Trophoblast cell (in vitro differentiated cells and primary cell): ENCODE measurements at regions not wholly inside any gene's neighbourhood (a gene's known extent, or its start where the extent isn't known, plus 50 kb on each side); places are given as distances from the start of the nearest gene placed in this dataset.
A peak's percentile ranks its signal among the peaks of the same experiment; 100 is the strongest.

ENCODE experiments used
- DNase-seq, 2 donors: peaks; one replicate each; pipeline ENCODE4 v3.0.0-alpha.2; 2016
- H2AFZ ChIP-seq: 2 replicates; pipeline ENCODE4 v1.6.1; 2013; ENCODE audit warnings: low read length, moderate library complexity, mild to moderate bottlenecking; ENCODE audit not compliant: insufficient read depth, poor library complexity
- H2AK5ac ChIP-seq: 2 replicates; pipeline ENCODE4 v1.6.1; 2013; ENCODE audit warnings: mild to moderate bottlenecking, low read length
- H2BK120ac ChIP-seq: 2 replicates; pipeline ENCODE4 v1.6.1; 2013; ENCODE audit warnings: low read length, mild to moderate bottlenecking, moderate library complexity; ENCODE audit not compliant: insufficient read depth, poor library complexity
- H2BK12ac ChIP-seq: 2 replicates; pipeline ENCODE4 v1.6.1; 2013; ENCODE audit warnings: mild to moderate bottlenecking, low read length, moderate library complexity
- H2BK5ac ChIP-seq: 2 replicates; pipeline ENCODE4 v1.6.1; 2013; ENCODE audit warnings: low read length, low read depth, moderate library complexity, mild to moderate bottlenecking; ENCODE audit not compliant: poor library complexity
- H3K14ac ChIP-seq: 2 replicates; pipeline ENCODE4 v1.6.1; 2013; ENCODE audit warnings: mild to moderate bottlenecking, low read length
- H3K18ac ChIP-seq: 2 replicates; pipeline ENCODE4 v1.6.1; 2013; ENCODE audit warnings: mild to moderate bottlenecking, low read length
- H3K23ac ChIP-seq: 2 replicates; pipeline ENCODE4 v1.6.1; 2013; ENCODE audit warnings: low read length
- H3K27ac ChIP-seq: 2 replicates; pipeline ENCODE4 v1.5.1; 2013; ENCODE audit warnings: low read depth, mild to moderate bottlenecking, inconsistent platforms, low read length, moderate library complexity
- H3K27me3 ChIP-seq: 2 replicates; pipeline ENCODE4 v1.6.1; 2013; ENCODE audit warnings: inconsistent platforms, mild to moderate bottlenecking, low read length, moderate library complexity; ENCODE audit not compliant: insufficient read depth
- H3K36me3 ChIP-seq, 2 experiments: 1 replicate in 1 of 2; 2 replicates in 1 of 2; pipeline ENCODE4 v1.6.1; 2013; ENCODE audit warnings: low read length in 2 of 2, mild to moderate bottlenecking in 2 of 2, moderate library complexity in 1 of 2; ENCODE audit not compliant: insufficient read depth in 2 of 2, control insufficient read depth in 1 of 2
- H3K4ac ChIP-seq: 2 replicates; pipeline ENCODE4 v1.6.1; 2013; ENCODE audit warnings: low read depth, mild to moderate bottlenecking, low read length, moderate library complexity
- H3K4me1 ChIP-seq, 2 experiments: 1 replicate in 1 of 2; 2 replicates in 1 of 2; pipeline ENCODE4 v1.6.1; 2013; ENCODE audit warnings: low read length in 2 of 2, mild to moderate bottlenecking in 2 of 2, moderate library complexity in 1 of 2; ENCODE audit not compliant: insufficient read depth in 2 of 2, control insufficient read depth in 1 of 2
- H3K4me2 ChIP-seq: 2 replicates; pipeline ENCODE4 v1.6.1; 2013; ENCODE audit warnings: inconsistent platforms, mild to moderate bottlenecking, low read length, moderate library complexity
- H3K4me3 ChIP-seq: 2 replicates; pipeline ENCODE4 v1.5.1; 2013; ENCODE audit warnings: mild to moderate bottlenecking, low read depth, low read length, inconsistent platforms
- H3K79me1 ChIP-seq: one replicate; pipeline ENCODE4 v1.6.1; 2013; ENCODE audit warnings: low read length
- H3K79me2 ChIP-seq: 2 replicates; pipeline ENCODE4 v1.6.1; 2013; ENCODE audit warnings: low read length, mild to moderate bottlenecking; ENCODE audit not compliant: control insufficient read depth, insufficient read depth, poor library complexity
- H3K9ac ChIP-seq: 2 replicates; pipeline ENCODE4 v1.6.1; 2013; ENCODE audit warnings: mild to moderate bottlenecking, low read length
- H3K9me3 ChIP-seq: 2 replicates; pipeline ENCODE4 v1.6.1; 2013; ENCODE audit warnings: low read depth, mild to moderate bottlenecking, control low read depth, inconsistent platforms, low read length; ENCODE audit not compliant: insufficient read depth
- H4K12ac ChIP-seq: 2 replicates; pipeline ENCODE4 v1.6.1; 2013; ENCODE audit warnings: low read depth, mild to moderate bottlenecking, low read length, moderate library complexity
- H4K8ac ChIP-seq: 2 replicates; pipeline ENCODE4 v1.6.1; 2013; ENCODE audit warnings: low read depth, mild to moderate bottlenecking, low read length, moderate library complexity
- H4K91ac ChIP-seq: one replicate; pipeline ENCODE4 v1.6.1; 2013; ENCODE audit warnings: low read depth, mild to moderate bottlenecking, low read length, moderate library complexity
- WGBS: extraction: QIAGEN DNeasy Blood & Tissue Kit; methylation state at CpG from one replicate; pipeline ENCODE4 v1.1.7; 2013; ENCODE audit warnings: missing lambda C conversion rate; ENCODE audit not compliant: insufficient read length, insufficient coverage; ENCODE audit errors: extremely low coverage; 5-methylcytosine and 5-hydroxymethylcytosine counted together

GRCh38 chr6:139856562-139856961 is 482.1 kb upstream of the CITED2 start:
- no CpG with 5 or more reads among the region's 1 CpG for WGBS
- Histone ChIP-seq H3K79me1 (peaks cover 2% of the 10 kb centered on the region), H3K9ac (no peak overlapping the region), H3K4me1 (peaks cover 0 to 5% of the 10 kb centered on the region in 2 experiments), H3K9me3 (no peaks in the 10 kb centered on the region), H3K4me3 (no peak overlapping the region), H3K4ac (no peak overlapping the region), H3K27ac (no peak overlapping the region), H4K8ac (no peak overlapping the region), H3K18ac (no peak overlapping the region), H3K4me2 (no peak overlapping the region), H2BK5ac (no peak overlapping the region), H4K12ac (no peak overlapping the region), H2AK5ac (no peak overlapping the region), H2AFZ (no peak overlapping the region), H3K36me3 (no peaks in the 10 kb centered on the region), H2BK12ac (no peak overlapping the region), H4K91ac (no peak overlapping the region), H3K14ac (no peak overlapping the region), H3K79me2 (no peaks in the 10 kb centered on the region), H3K23ac (no peak overlapping the region), H3K27me3 (no peaks in the 10 kb centered on the region), H2BK120ac (no peak overlapping the region)
- DNase-seq = peak in 1 of 2 donors; percentile 81

DNA sequence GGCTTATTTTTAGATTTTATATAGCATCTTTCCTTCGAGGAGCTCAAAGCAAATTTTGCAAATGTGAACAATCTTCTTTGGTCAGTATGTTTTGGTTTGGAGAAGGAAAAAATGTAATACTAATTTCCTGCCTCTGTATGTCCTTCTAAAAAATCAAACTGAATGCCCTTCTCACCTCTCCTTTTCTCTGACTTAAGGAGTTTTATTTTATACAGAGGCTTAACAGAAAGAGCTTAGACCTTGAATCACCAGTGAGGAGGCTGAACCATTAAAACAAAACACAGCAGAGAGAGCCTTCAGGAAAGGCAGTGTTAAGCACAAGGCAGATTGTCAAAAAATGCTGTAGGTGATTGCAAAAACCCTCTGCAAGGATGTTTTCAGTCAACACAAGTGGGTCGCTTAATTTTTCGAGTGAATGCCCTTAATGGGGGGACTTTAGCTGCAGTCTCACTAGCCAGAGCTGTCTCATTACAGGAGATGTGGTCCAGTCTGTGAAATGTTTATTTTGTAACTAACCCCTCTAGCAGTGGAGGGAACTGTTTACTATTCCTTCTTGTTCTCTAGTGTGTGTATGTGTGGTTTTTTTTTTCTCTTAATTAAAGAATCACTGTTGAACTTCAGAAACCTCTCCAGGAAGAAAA is 481.3 kb upstream of the CITED2 start:
- Histone ChIP-seq H3K18ac (no peak overlapping the region), H3K14ac (no peak overlapping the region), H4K12ac (no peak overlapping the region), H2BK120ac (peak overlapping the region; percentile 33), H3K9me3 (no peaks in the 10 kb centered on the region), H3K4me2 (no peak overlapping the region), H3K79me1 (peaks cover 2% of the 10 kb centered on the region), H2AK5ac (no peak overlapping the region), H3K27me3 (no peaks in the 10 kb centered on the region), H3K36me3 (no peaks in the 10 kb centered on the region), H3K4me3 (no peak overlapping the region), H3K23ac (no peak overlapping the region), H2AFZ (no peak overlapping the region), H3K4me1 (peaks cover 0 to 5% of the 10 kb centered on the region in 2 experiments), H2BK5ac (no peak overlapping the region), H4K8ac (peak overlapping the region; percentile 47), H3K79me2 (no peaks in the 10 kb centered on the region), H2BK12ac (peak overlapping the region; percentile 76), H3K9ac (no peak overlapping the region), H3K27ac (peak overlapping the region; percentile 62), H4K91ac (no peak overlapping the region), H3K4ac (no peak overlapping the region)
- no peak for DNase-seq
- WGBS = no CpG with 5 or more reads among the region's 3 CpGs

GRCh38 chr6:139853302-139853992 is 479.0 kb upstream of the CITED2 start:
- Histone ChIP-seq H3K27me3 (no peaks in the 10 kb centered on the region), H3K4me3 (no peak overlapping the region), H3K9ac (no peak overlapping the region), H3K27ac (peak overlapping the region; percentile 46), H3K18ac (no peak overlapping the region), H2BK5ac (no peak overlapping the region), H3K9me3 (no peaks in the 10 kb centered on the region), H2AFZ (no peak overlapping the region), H2BK120ac (no peak overlapping the region), H3K14ac (no peak overlapping the region), H3K79me1 (peaks cover 4% of the 10 kb centered on the region), H3K4me1 (peaks cover 0 to 5% of the 10 kb centered on the region in 2 experiments), H4K8ac (no peak overlapping the region), H3K4me2 (no peak overlapping the region), H3K79me2 (no peaks in the 10 kb centered on the region), H4K91ac (no peak overlapping the region), H2BK12ac (no peak overlapping the region), H3K36me3 (no peaks in the 10 kb centered on the region), H3K4ac (no peak overlapping the region), H3K23ac (no peak overlapping the region), H4K12ac (no peak overlapping the region), H2AK5ac (no peak overlapping the region)
- WGBS = no CpG with 5 or more reads among the region's 3 CpGs
- DNase-seq = no peak

DNA sequence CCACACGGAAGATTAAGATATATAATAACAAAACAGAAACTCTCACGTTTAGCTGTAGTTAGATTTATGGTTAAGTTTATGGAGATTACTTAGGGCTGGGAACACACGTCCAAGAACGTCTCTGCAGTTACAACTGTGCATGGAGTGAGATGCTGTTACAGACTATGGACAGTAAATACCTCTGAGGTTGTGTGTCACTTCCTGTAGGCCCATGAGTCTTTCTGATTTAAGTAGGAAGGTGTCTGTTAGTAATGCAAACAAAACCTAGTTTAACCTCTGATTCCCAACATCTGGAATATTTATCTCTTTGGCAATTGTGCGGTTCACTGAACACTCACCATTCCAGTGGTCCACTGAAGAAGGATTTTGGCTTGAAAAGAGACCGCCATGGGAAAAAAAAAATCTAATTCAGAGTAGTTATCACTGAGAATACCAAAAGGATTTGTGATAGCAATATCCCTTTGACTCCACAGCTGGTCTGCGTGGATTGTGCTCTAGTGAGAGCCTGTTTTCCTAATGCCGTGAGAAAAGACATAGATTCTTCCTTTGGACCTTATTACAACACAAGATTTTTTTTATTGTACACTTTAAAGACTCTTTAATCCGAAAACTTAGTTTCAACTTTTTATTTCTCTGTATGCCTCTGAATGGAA is 478.2 kb upstream of the CITED2 start:
- peak overlapping the region; percentile 49 for H2BK5ac ChIP-seq
- H3K27me3 ChIP-seq = no peaks in the 10 kb centered on the region
- no peak overlapping the region for H3K18ac ChIP-seq
- H2BK120ac ChIP-seq = peak overlapping the region; percentile 6
- H3K9ac ChIP-seq = no peak overlapping the region
- H4K8ac ChIP-seq = no peak overlapping the region
- no peak overlapping the region for H3K14ac ChIP-seq
- WGBS = no CpG with 5 or more reads among the region's 9 CpGs
- H2AK5ac ChIP-seq = no peak overlapping the region
- peak overlapping the region; percentile 77 for H2BK12ac ChIP-seq
- no peaks in the 10 kb centered on the region for H3K79me2 ChIP-seq
- no peak overlapping the region for H3K4ac ChIP-seq
- no peak overlapping the region for H2AFZ ChIP-seq
- no peak overlapping the region for H4K91ac ChIP-seq
- no peak overlapping the region for H3K4me3 ChIP-seq
- H3K9me3 ChIP-seq = no peaks in the 10 kb centered on the region
- no peak for DNase-seq
- no peak overlapping the region for H3K4me2 ChIP-seq
- H3K36me3 ChIP-seq = no peaks in the 10 kb centered on the region
- H3K4me1 ChIP-seq = peaks cover 0 to 5% of the 10 kb centered on the region in 2 experiments
- H3K79me1 ChIP-seq = peaks cover 4% of the 10 kb centered on the region
- H4K12ac ChIP-seq = no peak overlapping the region
- H3K27ac ChIP-seq = peak overlapping the region; percentile 41
- no peak overlapping the region for H3K23ac ChIP-seq
